ENCODE measurements at regions not wholly inside any gene's neighbourhood (a gene's known extent, or its start where the extent isn't known, plus 50 kb on each side); places are given as distances from the start of the nearest gene placed in this dataset.

- Histone ChIP-seq H3K4me2 (ENCODE audit: low read length) (no peak overlapping the region), H3K4me3 (ENCODE audit: low read length) (no peak overlapping the region), H3K4me1 (ENCODE audit: control insufficient read depth, insufficient read depth, low read length) (no peaks in the 10 kb centered on the region), H3K27me3 (ENCODE audit: control insufficient read depth, insufficient read depth, low read length) (no peaks in the 10 kb centered on the region), H3K9ac (ENCODE audit: low read depth, low read length) (no peak overlapping the region), H3K9me3 (replicated peaks; ENCODE audit: low read length) (no peaks in the 10 kb centered on the region), H3K36me3 (ENCODE audit: insufficient read depth, low read length) (no peaks in the 10 kb centered on the region)
Observed at GRCh38 chr1:240020871-240021270, 70.8 kb upstream of the FMN2 start.

GRCh38 chr1:240021709-240022108 is 70.0 kb upstream of the FMN2 start:
- no peaks in the 10 kb centered on the region for H3K4me1 ChIP-seq (ENCODE audit: control insufficient read depth, insufficient read depth, low read length)
- H3K4me3 ChIP-seq (ENCODE audit: low read length) = no peak overlapping the region
- no peaks in the 10 kb centered on the region for H3K9me3 ChIP-seq (replicated peaks; ENCODE audit: low read length)
- no peak overlapping the region for H3K9ac ChIP-seq (ENCODE audit: low read depth, low read length)
- H3K36me3 ChIP-seq (ENCODE audit: insufficient read depth, low read length) = no peaks in the 10 kb centered on the region
- H3K27me3 ChIP-seq (ENCODE audit: control insufficient read depth, insufficient read depth, low read length) = no peaks in the 10 kb centered on the region
- H3K4me2 ChIP-seq (ENCODE audit: low read length) = no peak overlapping the region

- no peak overlapping the region for H3K4me3 ChIP-seq (ENCODE audit: low read length)
- H3K9ac ChIP-seq (ENCODE audit: low read depth, low read length) = no peak overlapping the region
- H3K36me3 ChIP-seq (ENCODE audit: insufficient read depth, low read length) = no peaks in the 10 kb centered on the region
- no peaks in the 10 kb centered on the region for H3K9me3 ChIP-seq (replicated peaks; ENCODE audit: low read length)
- no peak overlapping the region for H3K4me2 ChIP-seq (ENCODE audit: low read length)
- peaks cover 28% of the 10 kb centered on the region for H3K4me1 ChIP-seq (ENCODE audit: control insufficient read depth, insufficient read depth, low read length)
- no peaks in the 10 kb centered on the region for H3K27me3 ChIP-seq (ENCODE audit: control insufficient read depth, insufficient read depth, low read length)
Observed at GRCh38 chr1:240027059-240027462, 64.6 kb upstream of the FMN2 start.

GRCh38 chr1:240029418-240029817 is 62.3 kb upstream of the FMN2 start:
- Histone ChIP-seq H3K27me3 (ENCODE audit: control insufficient read depth, insufficient read depth, low read length) (no peaks in the 10 kb centered on the region), H3K9me3 (replicated peaks; ENCODE audit: low read length) (no peaks in the 10 kb centered on the region), H3K4me1 (ENCODE audit: control insufficient read depth, insufficient read depth, low read length) (peaks cover 40% of the 10 kb centered on the region), H3K4me3 (ENCODE audit: low read length) (no peak overlapping the region), H3K9ac (ENCODE audit: low read depth, low read length) (no peak overlapping the region), H3K36me3 (ENCODE audit: insufficient read depth, low read length) (no peaks in the 10 kb centered on the region), H3K4me2 (ENCODE audit: low read length) (no peak overlapping the region)

GRCh38 chr1:240030236-240030635 is 61.4 kb upstream of the FMN2 start:
- H3K4me2 ChIP-seq (ENCODE audit: low read length) = no peak overlapping the region
- no peak overlapping the region for H3K4me3 ChIP-seq (ENCODE audit: low read length)
- H3K4me1 ChIP-seq (ENCODE audit: control insufficient read depth, insufficient read depth, low read length) = peaks cover 40% of the 10 kb centered on the region
- H3K9ac ChIP-seq (ENCODE audit: low read depth, low read length) = peak overlapping the region; percentile 24
- H3K9me3 ChIP-seq (replicated peaks; ENCODE audit: low read length) = no peaks in the 10 kb centered on the region
- no peaks in the 10 kb centered on the region for H3K36me3 ChIP-seq (ENCODE audit: insufficient read depth, low read length)
- no peaks in the 10 kb centered on the region for H3K27me3 ChIP-seq (ENCODE audit: control insufficient read depth, insufficient read depth, low read length)

- H3K4me2 ChIP-seq (ENCODE audit: low read length) = peak overlapping the region; percentile 60
- H3K27me3 ChIP-seq (ENCODE audit: control insufficient read depth, insufficient read depth, low read length) = no peaks in the 10 kb centered on the region
- peaks cover 40% of the 10 kb centered on the region for H3K4me1 ChIP-seq (ENCODE audit: control insufficient read depth, insufficient read depth, low read length)
- H3K36me3 ChIP-seq (ENCODE audit: insufficient read depth, low read length) = no peaks in the 10 kb centered on the region
- H3K9ac ChIP-seq (ENCODE audit: low read depth, low read length) = no peak overlapping the region
- no peak overlapping the region for H3K4me3 ChIP-seq (ENCODE audit: low read length)
- no peaks in the 10 kb centered on the region for H3K9me3 ChIP-seq (replicated peaks; ENCODE audit: low read length)
Observed at GRCh38 chr1:240031009-240031408, 60.7 kb upstream of the FMN2 start.

- Histone ChIP-seq H3K4me1 (ENCODE audit: control insufficient read depth, insufficient read depth, low read length) (peaks cover 40% of the 10 kb centered on the region), H3K9ac (ENCODE audit: low read depth, low read length) (no peak overlapping the region), H3K9me3 (replicated peaks; ENCODE audit: low read length) (no peaks in the 10 kb centered on the region), H3K27me3 (ENCODE audit: control insufficient read depth, insufficient read depth, low read length) (no peaks in the 10 kb centered on the region), H3K4me2 (ENCODE audit: low read length) (peak overlapping the region; percentile 60), H3K36me3 (ENCODE audit: insufficient read depth, low read length) (no peaks in the 10 kb centered on the region), H3K4me3 (ENCODE audit: low read length) (peak overlapping the region; percentile 13)
Observed at GRCh38 chr1:240031414-240031813, 60.3 kb upstream of the FMN2 start.

GRCh38 chr1:240033406-240033805 is 58.3 kb upstream of the FMN2 start:
- Histone ChIP-seq H3K4me1 (ENCODE audit: control insufficient read depth, insufficient read depth, low read length) (peaks cover 36% of the 10 kb centered on the region), H3K4me2 (ENCODE audit: low read length) (no peak overlapping the region), H3K4me3 (ENCODE audit: low read length) (no peak overlapping the region), H3K9ac (ENCODE audit: low read depth, low read length) (no peak overlapping the region), H3K9me3 (replicated peaks; ENCODE audit: low read length) (no peaks in the 10 kb centered on the region), H3K36me3 (ENCODE audit: insufficient read depth, low read length) (no peaks in the 10 kb centered on the region), H3K27me3 (ENCODE audit: control insufficient read depth, insufficient read depth, low read length) (no peaks in the 10 kb centered on the region)

GRCh38 chr1:240036526-240036925 is 55.2 kb upstream of the FMN2 start:
- peaks cover 17% of the 10 kb centered on the region for H3K4me1 ChIP-seq (ENCODE audit: control insufficient read depth, insufficient read depth, low read length)
- no peak overlapping the region for H3K9ac ChIP-seq (ENCODE audit: low read depth, low read length)
- no peak overlapping the region for H3K4me2 ChIP-seq (ENCODE audit: low read length)
- H3K9me3 ChIP-seq (replicated peaks; ENCODE audit: low read length) = no peaks in the 10 kb centered on the region
- H3K27me3 ChIP-seq (ENCODE audit: control insufficient read depth, insufficient read depth, low read length) = no peaks in the 10 kb centered on the region
- H3K36me3 ChIP-seq (ENCODE audit: insufficient read depth, low read length) = no peaks in the 10 kb centered on the region
- H3K4me3 ChIP-seq (ENCODE audit: low read length) = no peak overlapping the region

Measured in skeletal muscle satellite cell (primary cell).